ENCODE measurements at regions not wholly inside any gene's neighbourhood (a gene's known extent, or its start where the extent isn't known, plus 50 kb on each side); places are given as distances from the start of the nearest gene placed in this dataset.
"Not testable (repeated sequence)": the region's sequence is repeated elsewhere in the genome, so short reads cannot be mapped to it uniquely, and the experiment has no call there.

GRCh38 chr13:82202398-82202797 is 1679.9 kb downstream of the SLITRK1 start:
- no peak for ATAC-seq
- no peaks in the 10 kb centered on the region for H3K9me3 ChIP-seq
- DNase-seq: no peak
- no peak overlapping the region for H3K27ac ChIP-seq
- H3K36me3 ChIP-seq: no peaks in the 10 kb centered on the region
- TF ChIP-seq CTCF (IDR thresholded peaks at IDR 0.05): no peak
- H3K27me3 ChIP-seq: no peaks in the 10 kb centered on the region
- no peaks in the 10 kb centered on the region for H3K4me1 ChIP-seq
- intact Hi-C loops (cut with DNase I): no loop called here
- H3K4me3 ChIP-seq: no peak overlapping the region

GRCh38 chr13:82196087-82196486 is 1686.2 kb downstream of the SLITRK1 start:
- ATAC-seq (no peak), DNase-seq (no peak)
- TF ChIP-seq CTCF (IDR thresholded peaks at IDR 0.05): no peak

GRCh38 chr13:82187227-82187626 is 1695.0 kb downstream of the SLITRK1 start:
- Histone ChIP-seq H3K27me3 (no peaks in the 10 kb centered on the region), H3K4me1 (no peaks in the 10 kb centered on the region), H3K4me3 (no peak overlapping the region), H3K36me3 (no peaks in the 10 kb centered on the region), H3K27ac (no peak overlapping the region), H3K9me3 (no peaks in the 10 kb centered on the region)
- intact Hi-C loops (cut with DNase I): no loop called here
- no peak for DNase-seq
- TF ChIP-seq CTCF (IDR thresholded peaks at IDR 0.05): no peak
- ATAC-seq: no peak

More at GRCh38 chr13:82196087-82196486, 1686.2 kb downstream of the SLITRK1 start:
- no peaks in the 10 kb centered on the region for H3K9me3 ChIP-seq
- intact Hi-C loops (cut with DNase I): no loop called here
- no peaks in the 10 kb centered on the region for H3K27me3 ChIP-seq
- H3K27ac ChIP-seq: no peak overlapping the region
- no peaks in the 10 kb centered on the region for H3K36me3 ChIP-seq
- no peak overlapping the region for H3K4me3 ChIP-seq
- no peaks in the 10 kb centered on the region for H3K4me1 ChIP-seq

- DNase-seq: no peak
- TF ChIP-seq CTCF (IDR thresholded peaks at IDR 0.05): no peak
Measured at GRCh38 chr13:82176751-82177150, 1705.5 kb downstream of the SLITRK1 start.

GRCh38 chr13:82165396-82166174 is 1716.7 kb downstream of the SLITRK1 start:
- H3K4me3 ChIP-seq: no peak overlapping the region
- TF ChIP-seq CTCF (IDR thresholded peaks at IDR 0.05): no peak
- no peak overlapping the region for H3K27ac ChIP-seq
- intact Hi-C loops (cut with DNase I): no loop called here
- H3K36me3 ChIP-seq: no peaks in the 10 kb centered on the region
- H3K27me3 ChIP-seq: no peaks in the 10 kb centered on the region
- no peak for ATAC-seq
- peak; percentile 38 for DNase-seq
- no peaks in the 10 kb centered on the region for H3K9me3 ChIP-seq
- H3K4me1 ChIP-seq: no peaks in the 10 kb centered on the region

More at GRCh38 chr13:82176751-82177150, 1705.5 kb downstream of the SLITRK1 start:
- no peak for ATAC-seq
- Histone ChIP-seq H3K27ac (no peak overlapping the region), H3K9me3 (no peaks in the 10 kb centered on the region), H3K4me3 (no peak overlapping the region), H3K36me3 (no peaks in the 10 kb centered on the region), H3K27me3 (no peaks in the 10 kb centered on the region), H3K4me1 (no peaks in the 10 kb centered on the region)
- intact Hi-C loops (cut with DNase I): no loop called here

GRCh38 chr13:82164780-82165395 is 1717.4 kb downstream of the SLITRK1 start:
- H3K27ac ChIP-seq; H3K4me3 ChIP-seq; H3K36me3 ChIP-seq; H3K4me1 ChIP-seq; ATAC-seq; H3K27me3 ChIP-seq; DNase-seq; intact Hi-C loops (cut with DNase I); H3K9me3 ChIP-seq: not testable (repeated sequence)
